HuH-7.5 (cell line): ENCODE measurements at regions not wholly inside any gene's neighbourhood (a gene's known extent, or its start where the extent isn't known, plus 50 kb on each side); places are given as distances from the start of the nearest gene placed in this dataset.
A peak's percentile ranks its signal among the peaks of the same experiment; 100 is the strongest.

ENCODE experiments used
- DNase-seq: peaks from one replicate; pipeline ENCODE4 v3.0.0; 2011; ENCODE audit warnings: low spot score

DNA sequence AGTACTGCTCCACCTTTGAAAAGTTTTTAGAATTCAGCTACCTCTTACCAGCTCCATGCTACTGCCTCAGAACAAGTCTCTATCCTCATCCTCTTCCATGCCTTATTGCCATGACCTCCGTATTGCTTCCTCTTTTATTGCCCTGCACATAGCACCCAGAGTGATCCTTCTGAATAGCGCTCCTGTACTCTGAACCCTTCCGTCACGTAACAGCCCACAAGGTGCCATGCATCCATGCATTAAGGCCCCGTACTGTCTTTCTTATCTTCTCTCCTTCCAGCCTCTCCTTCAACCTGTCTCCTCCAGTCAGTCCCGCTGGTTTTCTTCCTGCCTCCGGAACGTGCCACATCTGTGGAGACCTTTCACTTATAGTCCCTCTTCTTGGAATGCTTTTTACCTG is 273.3 kb upstream of the SEMA6A start:
- no peak for DNase-seq

- DNase-seq, result no peak
These were observed 269.4 kb upstream of the SEMA6A start for GRCh38 chr5:116844015-116844414.

DNA sequence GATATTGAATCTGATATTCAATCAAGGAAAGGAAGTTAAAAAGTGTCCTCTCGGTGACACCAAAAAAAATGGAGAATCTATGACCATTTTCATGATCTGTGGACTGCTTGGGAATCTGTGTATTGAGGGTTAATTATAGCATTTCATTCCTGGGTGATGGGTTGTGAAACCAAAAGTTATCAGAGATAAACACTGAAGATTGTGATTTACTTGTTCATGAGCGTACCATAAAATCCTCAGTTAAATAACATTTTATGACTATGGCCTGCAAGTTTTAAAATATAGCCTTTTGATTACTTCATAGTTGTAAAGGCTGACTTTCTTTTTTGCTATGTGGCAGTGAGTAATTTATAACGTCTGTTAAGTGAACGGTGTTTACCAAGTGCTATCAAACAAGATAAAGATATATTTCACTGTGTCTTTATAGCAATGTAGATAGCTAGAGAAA is 267.9 kb upstream of the SEMA6A start:
- DNase-seq, result no peak

- DNase-seq, result no peak
These were observed 267.1 kb upstream of the SEMA6A start for GRCh38 chr5:116841734-116842133.

- no peak for DNase-seq
These were observed 263.5 kb upstream of the SEMA6A start for GRCh38 chr5:116838011-116838536.

- no peak for DNase-seq
These were observed 260.3 kb upstream of the SEMA6A start for GRCh38 chr5:116834796-116835515.

GRCh38 chr5:116830079-116830478 is 255.5 kb upstream of the SEMA6A start:
- no peak for DNase-seq

- DNase-seq, result no peak
These were observed 252.5 kb upstream of the SEMA6A start for GRCh38 chr5:116827078-116827477.

- DNase-seq, result no peak
These were observed 250.9 kb upstream of the SEMA6A start for GRCh38 chr5:116825486-116825885.

DNA sequence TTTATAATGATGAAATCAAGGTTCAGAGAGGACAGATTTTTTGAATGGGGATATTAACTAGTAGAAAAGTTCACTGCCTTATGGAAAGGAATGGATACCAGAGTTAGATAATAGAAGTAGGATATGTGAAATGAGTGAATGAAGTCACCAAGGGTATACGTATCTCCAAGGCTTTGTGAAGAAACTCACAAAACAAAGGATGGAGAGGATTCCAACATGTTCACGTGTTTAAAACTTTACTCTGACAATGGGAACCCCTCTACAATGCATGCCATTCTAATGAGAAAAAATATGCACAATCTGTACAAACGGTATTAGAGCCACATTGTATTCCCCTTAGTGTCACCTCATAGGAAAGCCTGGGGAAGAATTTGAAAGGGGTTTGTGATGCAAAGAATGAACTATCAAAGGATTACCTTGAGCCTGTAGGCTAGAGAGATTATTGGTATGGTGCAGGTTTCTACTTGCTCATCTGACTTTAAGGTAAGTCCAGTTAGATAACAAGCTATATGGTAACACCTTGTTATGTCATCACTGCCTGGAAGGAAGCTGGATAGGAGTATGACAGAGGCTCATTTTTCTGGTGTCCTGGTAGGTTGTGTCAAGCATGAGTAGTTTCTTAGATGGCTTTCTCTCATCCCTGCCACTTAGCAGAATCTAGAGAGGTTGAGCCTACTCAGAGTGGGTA is 250.3 kb upstream of the SEMA6A start:
- no peak for DNase-seq

DNA sequence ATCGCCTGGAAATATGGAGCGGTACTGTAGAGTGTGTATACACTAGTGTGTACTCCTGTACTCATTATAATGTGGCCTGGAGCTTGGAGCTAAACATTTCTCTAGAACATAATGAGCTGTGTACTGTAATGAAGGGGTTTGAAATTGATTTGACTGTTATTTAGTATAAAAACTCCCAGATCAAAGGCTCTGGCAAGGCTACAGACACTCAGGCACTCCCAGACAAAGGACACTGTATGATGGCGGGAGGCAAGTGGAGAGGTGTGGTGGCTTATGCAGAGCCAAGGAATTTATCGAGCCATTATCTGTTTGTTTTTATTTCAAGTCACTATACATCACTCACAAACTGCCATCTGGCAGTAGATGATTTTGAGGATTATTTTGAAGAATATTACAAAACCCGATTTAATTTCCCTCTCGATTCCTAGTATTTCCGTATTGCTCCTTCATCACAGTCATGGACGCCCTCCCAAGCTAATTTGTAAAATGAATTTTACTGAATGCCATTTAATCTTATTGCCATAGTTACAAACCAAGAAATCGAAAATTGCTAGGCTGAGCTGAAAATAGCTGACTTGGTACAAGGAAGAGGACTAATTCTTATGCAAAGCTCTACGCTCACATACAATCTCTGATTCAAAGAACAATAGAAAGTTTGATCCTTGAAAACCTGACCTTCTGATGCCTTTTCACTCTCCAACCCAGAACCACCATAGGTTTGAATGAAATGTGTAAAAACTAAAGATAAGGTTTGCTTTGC is 240.2 kb upstream of the SEMA6A start:
- DNase-seq, result no peak

DNA sequence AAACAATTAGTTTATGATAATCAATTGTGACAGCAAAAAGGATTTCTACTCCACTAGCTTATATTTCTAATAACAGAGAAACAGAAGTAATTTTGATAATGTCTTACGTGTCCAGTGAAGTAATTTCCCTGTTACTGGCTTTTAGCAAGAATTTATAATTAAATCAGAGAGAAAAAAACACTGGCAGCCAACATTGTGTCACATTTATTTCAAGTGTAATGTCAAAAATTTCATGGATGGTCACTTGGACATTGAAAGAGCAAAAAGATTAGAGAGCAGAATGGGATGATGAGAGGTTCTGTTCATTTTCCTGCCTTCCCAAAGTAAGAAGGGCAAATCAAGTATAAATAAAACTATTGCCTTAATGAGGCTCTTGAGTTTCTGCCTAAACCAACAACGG is 239.3 kb upstream of the SEMA6A start:
- no peak for DNase-seq

- no peak for DNase-seq
These were observed 238.7 kb upstream of the SEMA6A start for GRCh38 chr5:116813356-116813755.

DNA sequence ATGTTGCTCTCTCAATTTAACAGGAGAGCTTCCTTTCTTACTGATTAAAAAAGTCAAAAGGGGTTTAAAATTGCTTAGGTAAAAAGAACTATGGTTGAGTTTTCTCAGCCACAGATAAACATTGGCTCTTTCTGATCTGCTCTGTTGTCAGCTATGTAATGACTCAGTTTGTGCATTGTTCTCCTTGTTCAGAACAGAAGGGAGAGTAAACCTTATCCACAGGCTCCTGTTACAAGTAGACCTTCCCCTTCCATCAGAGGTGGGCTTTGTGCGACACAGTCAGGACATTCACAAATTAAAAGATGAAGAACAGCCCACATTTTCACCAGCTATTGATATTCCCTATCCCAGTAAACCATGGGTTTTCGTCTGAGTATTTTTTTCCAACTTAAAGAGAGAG is 236.3 kb upstream of the SEMA6A start:
- DNase-seq, result no peak

DNA sequence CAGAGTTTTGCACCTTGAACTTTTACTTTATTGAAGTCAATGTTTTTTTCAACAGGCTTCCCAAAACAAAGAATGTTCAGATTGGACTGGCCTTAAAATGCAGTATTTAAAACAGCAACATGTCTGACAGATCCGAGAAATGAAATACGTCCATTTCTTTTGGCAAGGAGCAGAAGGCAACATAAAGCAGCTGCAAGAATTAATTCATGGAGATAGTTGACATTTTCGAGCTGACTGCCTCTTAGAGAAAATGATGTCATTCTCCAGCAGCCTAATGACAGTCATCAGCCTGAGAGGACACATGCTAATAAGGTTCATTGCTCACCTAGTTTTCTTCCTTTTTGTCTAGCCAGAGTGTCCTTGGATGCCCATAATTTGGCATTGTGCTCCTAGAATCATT is 232.2 kb upstream of the SEMA6A start:
- no peak for DNase-seq

DNA sequence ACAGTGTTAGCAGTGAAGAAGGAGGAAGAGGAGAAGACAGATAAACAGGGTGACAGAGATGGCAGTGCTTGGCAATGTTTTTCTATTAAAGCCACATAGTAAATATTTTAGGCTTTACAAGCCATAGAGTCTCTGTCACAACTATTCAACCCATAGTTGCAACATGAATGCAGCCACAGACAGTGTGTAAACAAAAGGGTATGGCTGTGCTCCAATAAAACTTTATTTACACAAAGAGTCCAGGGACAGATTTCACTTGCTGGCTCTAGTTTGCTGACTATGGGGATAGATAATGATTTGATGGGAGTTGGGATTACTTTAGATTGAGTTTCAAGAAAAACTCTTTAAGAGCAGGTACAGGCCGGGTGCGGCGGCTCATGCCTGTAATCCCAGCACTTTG is 224.8 kb upstream of the SEMA6A start:
- peak; percentile 15 for DNase-seq

DNA sequence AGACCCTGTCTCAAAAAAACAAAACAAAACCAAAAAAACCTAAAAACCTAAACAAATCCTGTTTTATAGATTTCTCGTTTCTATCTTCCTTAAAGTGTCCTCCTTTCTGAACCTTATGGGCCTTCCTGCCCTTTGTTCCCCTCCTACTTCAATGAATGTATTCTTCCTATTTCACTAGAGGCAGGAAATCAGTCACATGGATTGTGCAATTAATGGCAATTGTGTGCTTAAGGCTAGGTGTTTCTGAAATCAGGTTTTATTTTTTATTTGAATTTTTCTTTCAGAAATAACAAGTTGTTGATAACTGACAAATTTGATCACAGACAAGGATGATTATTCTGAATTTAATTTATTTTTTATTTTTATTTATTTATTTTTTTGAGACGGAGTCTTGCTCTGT is 220.6 kb upstream of the SEMA6A start:
- no peak for DNase-seq

DNA sequence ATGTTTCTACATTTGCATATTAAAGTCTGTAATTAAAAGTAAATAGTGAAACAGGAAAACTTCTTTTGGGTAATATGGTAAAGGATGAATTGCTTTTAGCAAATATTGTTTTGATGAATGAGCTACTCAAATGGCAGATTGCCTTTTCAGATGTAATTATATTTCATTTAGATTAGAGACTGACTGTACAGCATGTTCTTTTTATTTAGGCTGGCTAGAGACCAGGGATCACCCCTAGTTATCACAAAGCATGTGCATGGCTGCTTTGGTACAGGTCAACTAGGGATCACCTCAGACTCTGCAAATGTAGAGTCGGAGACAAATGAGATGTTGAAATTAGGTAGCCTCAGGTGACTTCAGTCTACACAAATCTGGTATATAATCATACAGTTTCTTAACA is 214.9 kb upstream of the SEMA6A start:
- DNase-seq, result no peak

- DNase-seq, result no peak
These were observed 214.3 kb upstream of the SEMA6A start for GRCh38 chr5:116788851-116789403.

DNA sequence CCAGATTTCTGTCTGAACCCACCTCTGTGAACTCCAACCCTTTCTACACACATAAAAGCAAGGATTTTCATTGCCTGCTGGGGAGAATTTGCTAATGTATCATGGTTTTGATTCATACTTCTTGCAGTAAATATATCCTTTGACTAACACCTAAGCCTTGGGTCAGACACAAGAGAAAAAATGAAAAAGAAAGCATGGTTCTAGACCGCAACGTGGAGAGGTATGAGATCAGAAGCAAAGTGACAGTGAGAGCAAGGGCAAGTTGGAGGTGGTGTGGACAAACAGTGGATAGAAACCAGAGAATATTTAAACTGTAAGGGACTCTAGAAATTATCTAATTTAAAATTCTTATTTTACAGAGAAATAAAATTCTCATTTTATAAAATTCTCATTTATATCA is 212.9 kb upstream of the SEMA6A start:
- DNase-seq, result no peak

DNA sequence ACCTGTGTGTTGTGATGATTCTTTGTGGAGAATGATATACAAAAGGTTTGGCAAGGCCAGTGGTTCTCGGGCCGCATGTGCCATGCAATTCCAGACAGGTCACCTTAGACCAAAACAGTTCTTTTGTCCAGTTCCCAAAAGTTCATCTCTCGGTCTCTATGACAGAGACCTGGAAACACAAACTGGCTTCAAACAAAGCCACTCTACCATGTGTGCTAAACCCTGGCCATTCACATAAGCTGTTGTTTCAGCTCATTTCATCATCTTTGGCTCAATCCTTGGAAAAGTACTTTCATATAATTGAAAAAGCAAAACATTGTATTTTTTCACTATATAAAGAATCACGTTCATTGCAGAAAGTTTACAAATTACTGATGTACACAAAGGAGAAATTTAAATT is 210.5 kb upstream of the SEMA6A start:
- no peak for DNase-seq

- no peak for DNase-seq
These were observed 205.2 kb upstream of the SEMA6A start for GRCh38 chr5:116779846-116780245.
